ENCODE measurements at regions not wholly inside any gene's neighbourhood (a gene's known extent, or its start where the extent isn't known, plus 50 kb on each side); places are given as distances from the start of the nearest gene placed in this dataset.

GRCh38 chr1:143652187-143652586 is 319.6 kb downstream of the FAM72C start:
- no peak for TF ChIP-seq EZH2 (IDR thresholded peaks at IDR 0.05; ENCODE audit: borderline replicate concordance, low read depth, low read length, severe bottlenecking)
- no peak for TF ChIP-seq CTCF (IDR thresholded peaks at IDR 0.05; ENCODE audit: borderline replicate concordance, extremely low read depth, low read length, poor library complexity, severe bottlenecking)
